NCI-H2029 (cell line): ENCODE measurements at regions not wholly inside any gene's neighbourhood (a gene's known extent, or its start where the extent isn't known, plus 50 kb on each side); places are given as distances from the start of the nearest gene placed in this dataset.

Experiments
- DNase-seq: peaks from one replicate; lab custom pipeline; 2025; lab: John Stamatoyannopoulos, UW

GRCh38 chr12:128133321-128134073 lies 133.5 kb upstream of the TMEM132C start:
- peak; percentile 72 for DNase-seq

GRCh38 chr12:128137140-128137539 lies 129.8 kb upstream of the TMEM132C start:
- no peak for DNase-seq

- DNase-seq: peak; percentile 51
These were observed 128.8 kb upstream of the TMEM132C start for GRCh38 chr12:128138125-128138524.

- DNase-seq: no peak
These were observed 126.4 kb upstream of the TMEM132C start for GRCh38 chr12:128140551-128140950.

- no peak for DNase-seq
These were observed 116.0 kb upstream of the TMEM132C start for GRCh38 chr12:128150961-128151360.

GRCh38 chr12:128155571-128155970 lies 111.4 kb upstream of the TMEM132C start:
- no peak for DNase-seq

GRCh38 chr12:128163086-128163485 lies 103.9 kb upstream of the TMEM132C start:
- no peak for DNase-seq

- no peak for DNase-seq
These were observed 102.4 kb upstream of the TMEM132C start for GRCh38 chr12:128164533-128164932.

GRCh38 chr12:128165387-128165786 lies 101.6 kb upstream of the TMEM132C start:
- DNase-seq: no peak

GRCh38 chr12:128168273-128168672 lies 98.7 kb upstream of the TMEM132C start:
- DNase-seq: no peak

- no peak for DNase-seq
These were observed 96.8 kb upstream of the TMEM132C start for GRCh38 chr12:128170181-128170580.

GRCh38 chr12:128178565-128178964 lies 88.4 kb upstream of the TMEM132C start:
- no peak for DNase-seq

GRCh38 chr12:128178966-128179365 lies 88.0 kb upstream of the TMEM132C start:
- DNase-seq: no peak

GRCh38 chr12:128180166-128180565 lies 86.8 kb upstream of the TMEM132C start:
- DNase-seq: no peak

- no peak for DNase-seq
These were observed 76.9 kb upstream of the TMEM132C start for GRCh38 chr12:128190052-128190451.

GRCh38 chr12:128190614-128191013 lies 76.4 kb upstream of the TMEM132C start:
- DNase-seq: no peak

- no peak for DNase-seq
These were observed 75.6 kb upstream of the TMEM132C start for GRCh38 chr12:128191380-128191779.

GRCh38 chr12:128204711-128205110 lies 62.3 kb upstream of the TMEM132C start:
- no peak for DNase-seq

- DNase-seq: no peak
These were observed 61.8 kb upstream of the TMEM132C start for GRCh38 chr12:128205145-128205544.

- DNase-seq: no peak
These were observed 61.2 kb upstream of the TMEM132C start for GRCh38 chr12:128205758-128206157.
